ENCODE measurements at regions not wholly inside any gene's neighbourhood (a gene's known extent, or its start where the extent isn't known, plus 50 kb on each side); places are given as distances from the start of the nearest gene placed in this dataset.

DNA sequence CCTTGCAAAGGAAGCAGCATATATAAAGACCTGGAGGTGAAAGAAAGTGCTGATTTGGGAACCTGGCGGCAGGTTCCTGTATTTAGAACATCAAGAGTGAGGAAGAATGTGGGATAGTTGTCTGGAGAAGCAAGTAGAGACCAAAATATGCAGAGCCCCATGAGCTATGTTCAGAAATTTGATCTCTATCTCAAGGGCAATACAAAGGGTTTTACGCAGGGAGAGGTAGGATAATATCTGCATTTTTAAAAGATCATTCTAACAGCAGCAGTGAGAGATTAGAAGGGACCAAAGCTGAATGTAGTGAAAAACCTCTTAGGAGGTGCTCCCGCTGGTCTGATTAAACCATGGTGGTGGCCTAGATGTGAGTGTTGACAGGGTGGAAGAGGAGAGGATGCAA, 453.9 kb upstream of the PKN2 start:
- Mint-ChIP-seq H3K9me3 (no peaks in the 10 kb centered on the region), H3K27ac (no peak overlapping the region), H3K4me1 (ENCODE audit: low read depth) (no peaks in the 10 kb centered on the region), H3K4me3 (no peak overlapping the region), H3K27me3 (no peaks in the 10 kb centered on the region), H3K36me3 (ENCODE audit: low read depth) (no peaks in the 10 kb centered on the region)
- ChIA-PET POLR2A (no interaction called here), CTCF (no interaction called here)
- TF ChIP-seq, protein P1, sequence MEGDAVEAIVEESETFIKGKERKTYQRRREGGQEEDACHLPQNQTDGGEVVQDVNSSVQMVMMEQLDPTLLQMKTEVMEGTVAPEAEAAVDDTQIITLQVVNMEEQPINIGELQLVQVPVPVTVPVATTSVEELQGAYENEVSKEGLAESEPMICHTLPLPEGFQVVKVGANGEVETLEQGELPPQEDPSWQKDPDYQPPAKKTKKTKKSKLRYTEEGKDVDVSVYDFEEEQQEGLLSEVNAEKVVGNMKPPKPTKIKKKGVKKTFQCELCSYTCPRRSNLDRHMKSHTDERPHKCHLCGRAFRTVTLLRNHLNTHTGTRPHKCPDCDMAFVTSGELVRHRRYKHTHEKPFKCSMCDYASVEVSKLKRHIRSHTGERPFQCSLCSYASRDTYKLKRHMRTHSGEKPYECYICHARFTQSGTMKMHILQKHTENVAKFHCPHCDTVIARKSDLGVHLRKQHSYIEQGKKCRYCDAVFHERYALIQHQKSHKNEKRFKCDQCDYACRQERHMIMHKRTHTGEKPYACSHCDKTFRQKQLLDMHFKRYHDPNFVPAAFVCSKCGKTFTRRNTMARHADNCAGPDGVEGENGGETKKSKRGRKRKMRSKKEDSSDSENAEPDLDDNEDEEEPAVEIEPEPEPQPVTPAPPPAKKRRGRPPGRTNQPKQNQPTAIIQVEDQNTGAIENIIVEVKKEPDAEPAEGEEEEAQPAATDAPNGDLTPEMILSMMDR (IDR thresholded peaks at IDR 0.05), result no peak
- DNase-seq, result no peak
- H3K36me3 ChIP-seq (ENCODE audit: insufficient read depth, low read length), result no peaks in the 10 kb centered on the region
- no peaks in the 10 kb centered on the region for H3K27me3 ChIP-seq (ENCODE audit: control insufficient read depth in 1 of 2, insufficient read depth in 2 of 2, low read length in 2 of 2)
- no peak overlapping the region for H3K4me3 ChIP-seq (ENCODE audit: low read length)
- no peaks in the 10 kb centered on the region for H3K4me1 ChIP-seq (ENCODE audit: insufficient read depth, low read length)
- no peak overlapping the region for H3K27ac ChIP-seq (ENCODE audit: low read depth in 1 of 2, low read length in 2 of 2)
- no peaks in the 10 kb centered on the region for H3K9me3 ChIP-seq (ENCODE audit: control insufficient read depth in 1 of 2, insufficient read depth in 1 of 2, low read length in 2 of 2)
- ATAC-seq (ENCODE audit: poor library complexity), result no peak
- intact Hi-C loops (cut with DNase I, micrococcal nuclease), result no loop called here

DNA sequence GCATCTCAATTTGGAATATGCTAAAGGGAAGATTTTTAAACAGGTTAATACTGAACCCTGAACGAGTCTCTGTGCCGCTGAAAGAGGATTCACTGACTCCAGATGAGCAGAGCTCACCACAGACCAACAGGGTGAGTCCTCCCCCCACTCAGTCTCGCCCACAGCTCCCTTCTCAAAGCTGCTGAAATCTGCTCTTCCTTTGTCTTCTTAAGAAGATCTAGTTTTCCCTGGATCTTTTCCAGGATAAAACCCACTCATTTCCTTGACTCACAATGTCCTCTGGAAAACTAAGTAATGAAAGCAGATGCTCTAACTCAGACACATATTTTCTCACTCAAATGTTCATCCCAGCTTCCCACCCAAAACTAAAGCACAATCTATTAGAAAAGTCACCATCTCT, 447.0 kb upstream of the PKN2 start:
- Histone ChIP-seq H3K4me3 (ENCODE audit: low read length) (no peak overlapping the region), H3K27me3 (ENCODE audit: control insufficient read depth in 1 of 2, insufficient read depth in 2 of 2, low read length in 2 of 2) (no peaks in the 10 kb centered on the region), H3K9me3 (ENCODE audit: control insufficient read depth in 1 of 2, insufficient read depth in 1 of 2, low read length in 2 of 2) (peaks cover 4% of the 10 kb centered on the region in 2 experiments), H3K4me1 (ENCODE audit: insufficient read depth, low read length) (no peaks in the 10 kb centered on the region), H3K36me3 (ENCODE audit: insufficient read depth, low read length) (no peaks in the 10 kb centered on the region), H3K27ac (ENCODE audit: low read depth in 1 of 2, low read length in 2 of 2) (no peak overlapping the region)
- intact Hi-C loops (cut with DNase I, micrococcal nuclease), result no loop called here
- ATAC-seq (ENCODE audit: poor library complexity), result no peak
- Mint-ChIP-seq H3K27me3 (no peaks in the 10 kb centered on the region), H3K27ac (no peak overlapping the region), H3K9me3 (peaks cover 2% of the 10 kb centered on the region), H3K4me1 (ENCODE audit: low read depth) (no peaks in the 10 kb centered on the region), H3K36me3 (ENCODE audit: low read depth) (no peaks in the 10 kb centered on the region), H3K4me3 (no peak overlapping the region)
- ChIA-PET POLR2A (no interaction called here), CTCF (no interaction called here)
- no peak for DNase-seq
- TF ChIP-seq, protein P1 (IDR thresholded peaks at IDR 0.05), result no peak

DNA sequence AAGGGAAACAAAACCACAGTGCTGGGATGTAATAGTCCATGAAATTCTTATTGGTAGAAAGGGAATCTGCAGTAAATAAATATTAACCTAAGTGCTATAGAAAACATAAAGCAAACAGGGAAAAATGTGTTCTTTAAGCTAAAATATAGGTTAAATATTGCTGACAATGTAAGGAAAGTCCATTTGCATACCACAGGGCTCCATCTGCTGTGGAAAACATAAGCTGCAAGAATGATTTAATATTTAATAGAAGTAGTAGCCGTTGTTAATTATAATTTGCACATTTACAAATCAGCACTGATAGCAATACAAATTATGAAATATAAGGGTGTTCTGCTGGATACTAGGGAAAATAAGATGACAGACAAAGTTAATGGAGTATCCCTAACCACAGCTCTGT, 444.9 kb upstream of the PKN2 start:
- H3K4me3 ChIP-seq (ENCODE audit: low read length), result no peak overlapping the region
- no peak for DNase-seq
- no peak overlapping the region for H3K27ac ChIP-seq (ENCODE audit: low read depth in 1 of 2, low read length in 2 of 2)
- Mint-ChIP-seq H3K4me1 (ENCODE audit: low read depth) (no peaks in the 10 kb centered on the region), H3K27ac (no peak overlapping the region), H3K36me3 (ENCODE audit: low read depth) (no peaks in the 10 kb centered on the region), H3K9me3 (peaks cover 13% of the 10 kb centered on the region), H3K4me3 (no peak overlapping the region), H3K27me3 (no peaks in the 10 kb centered on the region)
- intact Hi-C loops (cut with DNase I, micrococcal nuclease), result no loop called here
- CTCF ChIA-PET, result no interaction called here
- POLR2A ChIA-PET, result interaction anchor here (0.7 kb wide), 1 partner anchor 18 kb away, joined by 3 read pairs; no protein-coding TSS in a partner anchor
- TF ChIP-seq, protein P1 (IDR thresholded peaks at IDR 0.05), result no peak
- no peaks in the 10 kb centered on the region for H3K36me3 ChIP-seq (ENCODE audit: insufficient read depth, low read length)
- H3K9me3 ChIP-seq (ENCODE audit: control insufficient read depth in 1 of 2, insufficient read depth in 1 of 2, low read length in 2 of 2), result peaks cover 4% of the 10 kb centered on the region in 2 experiments
- no peak for ATAC-seq (ENCODE audit: poor library complexity)
- H3K27me3 ChIP-seq (ENCODE audit: control insufficient read depth in 1 of 2, insufficient read depth in 2 of 2, low read length in 2 of 2), result no peaks in the 10 kb centered on the region
- no peaks in the 10 kb centered on the region for H3K4me1 ChIP-seq (ENCODE audit: insufficient read depth, low read length)

Data from CD4-positive, alpha-beta T cell (primary cell).